ENCODE measurements at regions not wholly inside any gene's neighbourhood (a gene's known extent, or its start where the extent isn't known, plus 50 kb on each side); places are given as distances from the start of the nearest gene placed in this dataset.

DNA sequence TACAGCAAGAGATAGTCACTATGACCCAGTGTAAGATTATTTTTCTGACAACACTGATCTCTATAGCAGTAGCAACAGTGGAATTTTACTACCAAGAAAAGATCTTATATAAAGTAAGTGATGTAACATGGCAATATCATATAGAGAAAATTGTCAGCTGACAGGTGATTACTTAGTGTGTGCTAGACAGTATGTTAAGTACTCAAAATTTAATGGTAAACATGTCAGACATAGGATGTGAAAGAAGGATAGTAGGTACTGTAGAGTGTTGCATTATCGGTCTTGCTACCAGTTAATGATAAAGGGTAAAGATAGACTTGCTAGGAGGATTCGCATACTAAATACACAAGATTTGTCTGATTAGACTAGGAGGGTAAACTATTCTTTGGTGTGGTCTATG lies 247.4 kb downstream of the CYLC2 start:
- Histone ChIP-seq H3K4me3 (no peak overlapping the region), H3K4me1 (replicated peaks in 1 of 2) (no peaks in the 10 kb centered on the region), H3K36me3 (replicated peaks in 1 of 2) (no peaks in the 10 kb centered on the region), H3K27ac (no peak overlapping the region), H3K9me3 (replicated peaks in 1 of 3) (no peaks in the 10 kb centered on the region), H3K27me3 (no peaks in the 10 kb centered on the region)
- intact Hi-C loops (cut with DNase I), result no loop called here
- TF ChIP-seq CTCF (IDR thresholded peaks at IDR 0.05) (no peak), POLR2A (IDR thresholded peaks at IDR 0.05) (no peak)
- WGBS, 4 donors, result 84 to 97% (median 86%) methylated on average over 2 of the region's 2 CpGs
- no peak for DNase-seq

DNA sequence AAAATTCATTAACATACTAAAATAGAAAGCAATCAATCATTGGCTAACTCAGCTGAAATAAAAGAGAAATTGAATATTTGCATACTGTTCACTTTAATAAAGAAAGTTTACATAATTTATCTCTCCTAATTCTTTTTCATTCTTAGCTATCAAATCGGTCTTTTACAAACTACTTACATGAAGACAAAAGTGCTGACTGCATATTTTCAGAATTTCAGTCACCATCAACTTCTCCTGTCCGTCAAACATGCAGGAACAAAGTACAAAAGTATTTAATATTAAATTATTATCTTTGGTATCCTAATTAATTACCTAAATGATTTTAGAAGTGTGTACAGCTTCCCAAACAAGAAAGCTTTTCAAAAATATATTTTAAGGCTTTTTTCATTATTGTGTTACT lies 248.4 kb downstream of the CYLC2 start:
- WGBS, 4 donors, result 36 to 69% (median 59%) methylated on average over 2 of the region's 2 CpGs
- Histone ChIP-seq H3K27ac (no peak overlapping the region), H3K4me3 (no peak overlapping the region), H3K4me1 (replicated peaks in 1 of 2) (no peaks in the 10 kb centered on the region), H3K36me3 (replicated peaks in 1 of 2) (no peaks in the 10 kb centered on the region), H3K9me3 (replicated peaks in 1 of 3) (no peaks in the 10 kb centered on the region), H3K27me3 (no peaks in the 10 kb centered on the region)
- no peak for DNase-seq
- intact Hi-C loops (cut with DNase I), result no loop called here
- TF ChIP-seq CTCF (IDR thresholded peaks at IDR 0.05), result no peak
- TF ChIP-seq POLR2A (IDR thresholded peaks at IDR 0.05), result no peak

DNA sequence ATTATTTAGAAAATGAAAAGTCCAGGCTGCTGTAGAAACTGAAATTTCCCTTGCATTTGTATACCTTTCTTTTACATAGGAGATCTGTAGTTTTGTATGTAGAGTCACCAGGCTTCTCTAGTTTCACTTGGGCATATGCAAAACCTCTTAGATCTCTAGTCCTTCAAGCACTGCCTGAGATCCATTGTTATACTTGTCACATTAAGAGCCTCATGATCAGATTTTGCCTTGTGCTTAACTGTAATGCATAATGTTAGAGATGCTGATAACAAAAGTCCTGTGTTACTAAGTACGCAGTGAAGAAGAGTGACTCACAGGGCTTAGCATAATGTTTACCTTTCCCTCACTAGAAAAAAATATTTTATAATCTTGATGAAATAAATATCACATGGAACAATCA lies 250.2 kb downstream of the CYLC2 start:
- no peaks in the 10 kb centered on the region for H3K27me3 ChIP-seq
- no peak overlapping the region for H3K4me3 ChIP-seq
- TF ChIP-seq POLR2A (IDR thresholded peaks at IDR 0.05) (no peak), CTCF (IDR thresholded peaks at IDR 0.05) (no peak)
- no peaks in the 10 kb centered on the region for H3K9me3 ChIP-seq (replicated peaks in 1 of 3)
- no peaks in the 10 kb centered on the region for H3K4me1 ChIP-seq (replicated peaks in 1 of 2)
- no peaks in the 10 kb centered on the region for H3K36me3 ChIP-seq (replicated peaks in 1 of 2)
- 59 to 74% (median 67%) methylated on average over 1 of the region's 1 CpG for WGBS, 4 donors
- no peak for DNase-seq
- no peak overlapping the region for H3K27ac ChIP-seq
- intact Hi-C loops (cut with DNase I), result no loop called here

DNA sequence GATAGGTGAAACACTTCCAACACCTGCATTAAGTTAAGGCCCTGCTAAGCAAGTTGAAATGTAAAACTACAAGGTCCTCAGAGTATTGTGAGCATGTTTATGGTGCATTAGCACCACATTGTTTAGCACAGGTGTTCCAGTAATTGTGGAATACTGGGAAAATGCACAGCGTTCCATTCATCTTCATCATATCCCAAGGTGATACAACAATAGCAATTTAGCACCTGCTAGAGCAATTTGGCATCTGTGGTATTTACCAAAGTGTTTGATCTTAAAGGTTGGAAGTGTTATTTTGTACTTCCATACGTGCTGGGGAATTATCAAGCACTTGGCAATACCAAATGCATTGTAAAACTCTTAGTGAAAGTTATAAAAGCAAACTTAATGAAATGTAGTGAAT lies 266.8 kb downstream of the CYLC2 start:
- no peak for DNase-seq
- no peak overlapping the region for H3K4me3 ChIP-seq
- 54 to 77% (median 65%) methylated on average over 2 of the region's 2 CpGs for WGBS, 4 donors
- H3K36me3 ChIP-seq (replicated peaks in 1 of 2), result no peaks in the 10 kb centered on the region
- H3K4me1 ChIP-seq (replicated peaks in 1 of 2), result no peaks in the 10 kb centered on the region
- intact Hi-C loops (cut with DNase I), result no loop called here
- TF ChIP-seq POLR2A (IDR thresholded peaks at IDR 0.05), result no peak
- TF ChIP-seq CTCF (IDR thresholded peaks at IDR 0.05), result no peak
- no peaks in the 10 kb centered on the region for H3K9me3 ChIP-seq (replicated peaks in 1 of 3)
- no peak overlapping the region for H3K27ac ChIP-seq
- H3K27me3 ChIP-seq, result no peaks in the 10 kb centered on the region

Data from adrenal gland (tissue), 9 donors.